GM19239 (cell line): ENCODE measurements at regions not wholly inside any gene's neighbourhood (a gene's known extent, or its start where the extent isn't known, plus 50 kb on each side); places are given as distances from the start of the nearest gene placed in this dataset.
"Not testable (repeated sequence)": the region's sequence is repeated elsewhere in the genome, so short reads cannot be mapped to it uniquely, and the experiment has no call there.

Source experiments
- DNase-seq: peaks from one replicate; pipeline ENCODE4 v3.0.0; 2011; ENCODE audit warnings: low spot score; ENCODE audit not compliant: insufficient read length
- FAIRE-seq: peaks from 2 replicates; lab custom pipeline; 2011; peaks lifted over from hg19 to GRCh38; lab: Jason Lieb, UNC

DNA sequence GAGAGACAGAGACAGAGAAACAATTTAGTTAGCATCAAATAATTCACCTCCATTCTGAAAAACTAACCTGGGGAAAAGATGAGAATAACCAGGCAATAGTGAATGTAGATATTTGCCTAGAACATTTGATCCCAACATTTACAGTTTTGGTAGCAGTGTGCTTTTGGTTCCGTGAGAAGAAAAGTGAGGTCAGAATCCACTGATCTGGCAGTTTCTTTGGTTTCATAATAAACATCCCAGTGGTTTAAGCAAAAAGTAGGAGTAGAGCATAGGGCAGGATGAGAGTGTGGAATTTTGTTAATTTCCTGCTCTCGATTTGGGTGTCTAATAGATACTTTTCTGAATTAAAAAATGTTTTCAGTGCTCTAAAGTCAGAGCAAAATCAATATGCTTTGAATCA, 887.0 kb downstream of the NR2F1-AS1 start:
- DNase-seq (no peak), FAIRE-seq (no peak)

GRCh38 chr5:92691955-92692354, 889.1 kb downstream of the NR2F1-AS1 start:
- not testable (repeated sequence) for FAIRE-seq, DNase-seq

- no peak for FAIRE-seq
These were observed 892.9 kb downstream of the NR2F1-AS1 start for GRCh38 chr5:92687821-92688722.

DNA sequence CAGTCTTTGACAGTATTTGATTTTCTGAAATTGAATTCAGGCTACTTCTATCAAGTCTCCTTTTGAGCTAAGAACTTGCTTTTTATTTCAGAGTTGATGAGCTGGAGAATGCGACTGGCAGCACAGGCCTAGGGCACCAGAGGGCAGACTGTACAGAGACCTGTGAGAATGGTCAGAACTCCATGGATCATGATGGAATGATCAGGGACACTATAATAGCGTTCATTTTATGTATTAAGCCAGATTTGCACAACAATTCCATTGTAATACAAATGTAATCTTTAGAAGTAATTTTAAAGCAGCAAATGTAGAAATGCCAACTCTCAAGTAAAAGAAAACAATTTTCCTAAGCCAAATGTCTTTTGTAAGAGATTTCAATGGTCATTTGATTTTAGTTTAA, 902.4 kb downstream of the NR2F1-AS1 start:
- DNase-seq (no peak), FAIRE-seq (no peak)

More at GRCh38 chr5:92687821-92688722, 892.9 kb downstream of the NR2F1-AS1 start:
- DNase-seq, result no peak

DNA sequence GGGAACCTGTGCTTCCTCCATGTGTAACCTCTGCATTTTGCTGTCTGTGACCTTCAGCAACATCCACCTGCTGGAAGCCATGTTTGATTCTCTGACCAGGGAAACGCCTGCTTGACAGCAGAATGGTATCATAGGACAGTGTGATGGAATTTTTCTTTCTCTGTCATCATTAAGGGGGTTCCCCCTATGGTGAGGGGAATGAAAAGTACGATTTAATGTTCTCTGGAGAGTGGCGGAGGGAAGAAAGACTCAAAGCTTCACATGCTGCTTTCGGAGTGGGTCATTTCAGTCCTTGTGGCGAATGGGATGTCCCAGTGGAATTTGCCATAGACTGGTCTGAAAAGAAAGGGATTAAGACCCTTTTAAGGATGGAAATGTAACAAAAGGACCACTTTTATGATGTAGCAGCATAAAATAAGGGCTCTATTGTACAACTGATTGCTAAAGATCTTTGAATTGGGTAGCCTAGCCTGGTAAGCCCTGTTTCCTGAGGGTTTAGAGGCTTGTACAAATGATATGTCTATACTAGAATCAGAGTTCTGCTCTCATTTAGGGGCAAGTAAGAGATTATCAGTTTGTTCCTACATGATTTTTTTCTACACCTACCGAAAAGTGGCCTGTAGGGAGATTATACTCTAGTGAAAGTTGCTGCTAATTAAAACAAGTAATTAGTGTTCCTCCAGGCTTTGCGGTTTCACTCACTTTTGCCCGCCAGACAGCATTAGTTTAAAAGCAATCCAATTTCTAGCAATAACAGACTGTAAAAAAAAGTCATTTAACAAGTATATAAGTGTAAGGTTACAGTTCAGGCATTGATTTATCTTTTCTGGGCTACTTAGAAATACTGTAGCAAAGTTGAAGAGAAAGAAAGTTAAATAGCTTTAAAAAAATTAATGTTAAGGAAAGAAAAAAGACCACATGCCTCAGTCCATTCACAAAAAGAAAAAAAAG, 904.5 kb downstream of the NR2F1-AS1 start:
- FAIRE-seq (no peak), DNase-seq (no peak)

DNA sequence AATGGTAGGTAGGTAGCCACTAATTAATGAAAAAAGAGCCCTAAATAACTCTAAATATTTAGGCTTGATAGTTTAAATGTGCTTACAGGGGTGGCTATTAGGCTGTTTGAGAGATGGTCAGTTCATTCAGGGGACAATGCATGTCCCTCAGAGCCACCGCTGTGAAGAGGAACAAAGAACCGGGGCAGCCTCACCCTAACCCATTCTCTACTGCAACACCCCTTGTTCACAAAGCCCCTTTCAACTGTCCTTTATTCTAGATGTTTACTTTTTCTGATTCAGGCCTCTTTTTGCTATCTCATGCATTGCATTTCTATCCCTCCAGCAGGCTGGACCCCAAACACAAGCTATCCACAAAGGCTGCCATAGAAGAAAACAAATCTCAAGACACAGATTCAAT, 906.7 kb downstream of the NR2F1-AS1 start:
- no peak for DNase-seq
- no peak for FAIRE-seq

- DNase-seq, result no peak
- FAIRE-seq, result no peak
These were observed 915.5 kb downstream of the NR2F1-AS1 start for GRCh38 chr5:92665506-92665905.

- FAIRE-seq (no peak), DNase-seq (no peak)
These were observed 918.3 kb downstream of the NR2F1-AS1 start for GRCh38 chr5:92662741-92663140.

DNA sequence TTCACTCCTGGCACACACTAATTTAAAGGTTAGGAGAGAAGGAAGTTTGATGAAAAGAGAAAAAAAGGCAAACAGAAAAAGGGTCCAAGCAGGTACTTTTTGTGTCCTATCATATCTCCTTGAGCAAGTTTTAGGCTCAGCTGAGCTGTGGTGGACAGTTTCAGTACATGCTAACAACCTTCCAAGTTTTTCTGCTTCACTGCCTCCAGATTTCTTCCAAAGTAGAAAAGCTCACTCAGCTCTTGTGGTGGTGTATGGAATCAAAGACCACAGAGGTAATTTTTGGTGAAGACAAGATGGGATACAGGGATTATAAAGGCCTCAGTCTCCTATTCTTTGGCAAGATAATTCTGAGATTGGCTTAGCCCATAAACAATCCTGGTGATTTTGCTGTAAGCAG, 921.8 kb downstream of the NR2F1-AS1 start:
- FAIRE-seq (no peak), DNase-seq (no peak)

GRCh38 chr5:92654601-92655000, 926.4 kb downstream of the NR2F1-AS1 start:
- not testable (repeated sequence) for DNase-seq, FAIRE-seq

- FAIRE-seq, result no peak
These were observed 927.1 kb downstream of the NR2F1-AS1 start for GRCh38 chr5:92653730-92654461.

GRCh38 chr5:92652756-92653155, 928.3 kb downstream of the NR2F1-AS1 start:
- DNase-seq, result no peak
- no peak for FAIRE-seq

More at GRCh38 chr5:92653730-92654461, 927.1 kb downstream of the NR2F1-AS1 start:
- no peak for DNase-seq

DNA sequence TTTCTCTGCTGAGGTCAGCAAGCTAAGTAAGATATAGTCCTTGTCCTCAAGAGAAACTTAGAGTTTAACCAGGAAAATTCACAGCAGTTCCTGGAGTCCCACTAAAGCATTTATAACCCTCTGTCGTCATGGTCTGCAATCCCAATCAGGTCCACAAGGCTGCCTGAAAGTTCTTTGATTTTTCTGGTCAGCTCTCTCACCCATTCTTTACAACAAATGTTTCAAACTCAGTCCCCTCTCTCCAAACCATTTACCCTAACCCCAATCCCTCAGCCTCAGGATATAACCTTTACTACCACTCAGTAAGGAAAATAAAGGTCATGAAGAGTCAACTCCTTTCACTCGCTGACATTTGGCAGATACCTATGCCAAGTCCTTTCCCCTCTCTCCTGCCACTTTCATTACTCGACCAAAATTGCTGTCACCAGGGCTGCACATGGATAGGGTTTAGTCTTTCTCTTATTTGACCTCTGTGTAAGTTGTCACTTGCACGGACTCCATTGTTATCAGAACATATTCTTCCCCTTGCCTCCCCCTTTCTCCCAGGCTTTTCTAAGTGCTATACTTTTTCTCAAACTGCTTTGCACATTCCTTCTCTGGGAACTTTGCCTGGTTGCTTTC, 936.6 kb downstream of the NR2F1-AS1 start:
- FAIRE-seq (no peak), DNase-seq (no peak)

DNA sequence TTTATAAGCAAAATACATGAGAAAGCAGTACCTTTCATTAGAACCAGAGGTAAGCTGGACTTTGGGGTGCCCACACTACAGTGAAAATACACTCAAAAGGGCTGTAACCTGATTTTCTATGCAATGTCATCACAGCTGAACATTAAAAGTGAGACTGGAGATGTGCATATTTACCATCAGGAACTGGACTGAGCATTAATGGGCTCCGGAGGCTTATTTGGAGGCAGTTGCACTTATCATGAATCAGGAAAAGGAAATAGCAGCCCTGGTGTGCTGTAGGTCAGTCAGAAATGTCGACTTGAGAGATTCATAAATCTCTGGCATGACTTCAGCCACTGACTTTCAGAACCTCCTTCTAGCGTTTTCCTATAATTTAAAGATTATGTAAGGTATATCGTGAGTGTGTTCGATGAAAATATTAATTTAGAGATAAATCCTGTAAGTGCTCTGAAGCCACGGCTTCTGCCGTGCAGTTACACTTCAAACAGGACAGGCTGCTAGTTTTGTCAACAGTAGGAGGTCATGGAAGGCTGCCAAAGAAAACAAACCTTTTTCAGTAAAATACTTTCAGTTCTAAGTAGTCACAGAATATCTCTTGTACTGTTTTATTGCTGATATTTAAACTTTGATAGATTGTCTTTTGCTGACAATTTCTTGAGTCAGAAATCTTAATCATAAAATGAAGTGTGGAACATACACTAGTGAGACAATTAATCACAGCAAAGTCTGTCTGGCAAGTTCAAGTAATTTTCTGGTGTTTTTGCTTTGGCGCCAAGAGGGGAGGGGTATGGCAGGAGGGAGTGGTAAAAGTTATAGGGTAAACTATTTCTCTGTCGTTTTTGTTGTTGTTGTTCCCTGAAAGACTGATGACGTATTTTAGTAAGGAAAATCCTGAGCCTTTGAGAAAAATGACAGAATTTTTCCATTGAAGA, 939.7 kb downstream of the NR2F1-AS1 start:
- FAIRE-seq (no peak), DNase-seq (no peak)

DNA sequence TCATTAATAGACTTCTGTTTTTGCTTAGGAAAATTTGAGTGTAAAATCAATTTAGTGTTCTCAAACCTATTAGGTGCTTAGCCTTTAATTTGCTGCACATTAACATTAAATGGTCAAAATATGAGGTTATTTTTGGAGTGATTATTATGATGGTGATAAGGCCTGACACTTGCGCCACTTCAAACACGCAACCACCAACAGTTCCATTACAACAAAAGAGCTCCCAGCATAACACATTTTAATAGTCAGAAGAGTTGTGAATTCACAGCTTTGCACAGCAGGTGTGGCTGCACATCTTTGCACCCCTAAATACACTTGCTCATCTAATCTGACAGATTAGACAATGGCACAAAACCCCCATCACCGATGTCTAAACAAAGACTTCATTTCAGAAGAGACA, 940.7 kb downstream of the NR2F1-AS1 start:
- DNase-seq, result no peak
- no peak for FAIRE-seq

DNA sequence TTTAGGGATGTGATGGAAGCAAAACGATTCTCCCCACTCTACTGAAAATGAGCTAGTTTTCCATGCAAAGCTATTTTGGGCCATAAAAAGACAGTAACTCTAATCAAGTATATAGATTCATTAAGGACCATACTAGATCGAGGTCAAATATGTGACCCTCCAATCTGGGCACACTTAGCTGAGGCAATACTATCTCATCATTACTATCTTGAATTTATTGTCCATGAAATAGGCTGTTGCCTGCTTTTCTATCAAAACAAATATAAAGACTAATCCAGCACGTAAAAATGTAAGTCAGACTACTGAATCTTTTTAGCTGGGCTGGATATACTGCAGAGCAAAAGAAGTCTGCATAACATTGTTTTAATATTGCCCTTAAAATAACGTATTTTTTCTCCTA, 943.1 kb downstream of the NR2F1-AS1 start:
- DNase-seq, result no peak
- FAIRE-seq, result no peak

DNA sequence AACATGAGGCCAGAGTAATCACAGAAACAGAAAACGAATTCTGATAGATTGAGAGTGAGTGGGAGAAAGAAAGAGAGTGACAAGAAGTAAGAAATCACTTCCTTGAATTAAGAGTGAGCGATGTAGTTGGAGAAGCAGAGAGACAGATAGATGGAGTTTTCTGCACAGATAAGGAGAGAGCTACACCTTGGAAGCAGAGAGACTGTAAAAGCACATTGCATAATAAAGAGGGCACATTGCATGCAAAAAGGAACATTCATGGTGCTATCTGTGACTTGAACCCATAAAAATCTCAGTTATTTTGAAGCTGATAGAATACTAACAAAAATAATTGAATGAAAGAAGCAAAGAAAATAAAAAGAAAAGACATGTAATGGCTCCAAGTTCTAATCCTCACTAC, 943.8 kb downstream of the NR2F1-AS1 start:
- DNase-seq (no peak), FAIRE-seq (no peak)

GRCh38 chr5:92635001-92635461, 946.0 kb downstream of the NR2F1-AS1 start:
- FAIRE-seq (no peak), DNase-seq (no peak)
